ENCODE measurements at regions not wholly inside any gene's neighbourhood (a gene's known extent, or its start where the extent isn't known, plus 50 kb on each side); places are given as distances from the start of the nearest gene placed in this dataset.

GRCh38 chr3:107235193-107235927 lies 141.9 kb upstream of the CCDC54 start:
- Histone ChIP-seq H3K79me2 (ENCODE audit: insufficient read depth, low read length) (no peaks in the 10 kb centered on the region), H3F3A (ENCODE audit: low read depth) (no peaks in the 10 kb centered on the region), H3K9me3 (ENCODE audit: insufficient read depth, low read depth, low read length) (no peaks in the 10 kb centered on the region), H3K9ac (ENCODE audit: low read depth, low read length, poor library complexity, severe bottlenecking) (no peak overlapping the region), H3K4me1 (ENCODE audit: insufficient read depth, low read length, poor library complexity, severe bottlenecking) (peaks cover 11% of the 10 kb centered on the region), H2AFZ (ENCODE audit: low read length) (no peak overlapping the region), H4K20me1 (ENCODE audit: insufficient read depth, low read length, poor library complexity, severe bottlenecking) (no peaks in the 10 kb centered on the region), H3K4me2 (ENCODE audit: low read depth, low read length, poor library complexity, severe bottlenecking) (peak overlapping the region; percentile 28), H3K36me3 (ENCODE audit: insufficient read depth, low read length) (no peaks in the 10 kb centered on the region), H3K9me2 (replicated peaks; ENCODE audit: low read depth, low read length) (no peaks in the 10 kb centered on the region), H3K4me3 (ENCODE audit: low read length, poor library complexity, severe bottlenecking) (peak overlapping the region; percentile 14), H3K27me3 (ENCODE audit: insufficient read depth, low read length, poor library complexity, severe bottlenecking) (no peaks in the 10 kb centered on the region)
- no peak for TF ChIP-seq EZH2phosphoT487 (IDR thresholded peaks at IDR 0.05; ENCODE audit: borderline replicate concordance)
- no peak for TF ChIP-seq CTCF (conservative IDR thresholded peaks at IDR 0.05; ENCODE audit: low read length)

GRCh38 chr3:107235928-107236315 lies 141.3 kb upstream of the CCDC54 start:
- H3K9ac ChIP-seq (ENCODE audit: low read depth, low read length, poor library complexity, severe bottlenecking) = no peak overlapping the region
- peaks cover 15% of the 10 kb centered on the region for H3K4me1 ChIP-seq (ENCODE audit: insufficient read depth, low read length, poor library complexity, severe bottlenecking)
- no peaks in the 10 kb centered on the region for H3K9me2 ChIP-seq (replicated peaks; ENCODE audit: low read depth, low read length)
- H3F3A ChIP-seq (ENCODE audit: low read depth) = no peaks in the 10 kb centered on the region
- H3K27me3 ChIP-seq (ENCODE audit: insufficient read depth, low read length, poor library complexity, severe bottlenecking) = no peaks in the 10 kb centered on the region
- no peaks in the 10 kb centered on the region for H4K20me1 ChIP-seq (ENCODE audit: insufficient read depth, low read length, poor library complexity, severe bottlenecking)
- no peaks in the 10 kb centered on the region for H3K9me3 ChIP-seq (ENCODE audit: insufficient read depth, low read depth, low read length)
- H3K36me3 ChIP-seq (ENCODE audit: insufficient read depth, low read length) = no peaks in the 10 kb centered on the region
- H2AFZ ChIP-seq (ENCODE audit: low read length) = peak overlapping the region; percentile 68
- H3K4me2 ChIP-seq (ENCODE audit: low read depth, low read length, poor library complexity, severe bottlenecking) = peak overlapping the region; percentile 28
- no peak for TF ChIP-seq EZH2phosphoT487 (IDR thresholded peaks at IDR 0.05; ENCODE audit: borderline replicate concordance)
- peak; percentile 99 for TF ChIP-seq CTCF (conservative IDR thresholded peaks at IDR 0.05; ENCODE audit: low read length)
- peak overlapping the region; percentile 45 for H3K4me3 ChIP-seq (ENCODE audit: low read length, poor library complexity, severe bottlenecking)
- H3K79me2 ChIP-seq (ENCODE audit: insufficient read depth, low read length) = peaks cover 3% of the 10 kb centered on the region; the same call in 1 of the 2 replicates

- Histone ChIP-seq H2AFZ (ENCODE audit: low read length) (no peak overlapping the region; the same call in 1 of the 2 replicates), H3K9ac (ENCODE audit: low read depth, low read length, poor library complexity, severe bottlenecking) (no peak overlapping the region), H3K36me3 (ENCODE audit: insufficient read depth, low read length) (no peaks in the 10 kb centered on the region), H4K20me1 (ENCODE audit: insufficient read depth, low read length, poor library complexity, severe bottlenecking) (no peaks in the 10 kb centered on the region), H3K79me2 (ENCODE audit: insufficient read depth, low read length) (peaks cover 6% of the 10 kb centered on the region; the same call in 1 of the 2 replicates), H3F3A (ENCODE audit: low read depth) (no peaks in the 10 kb centered on the region), H3K27me3 (ENCODE audit: insufficient read depth, low read length, poor library complexity, severe bottlenecking) (no peaks in the 10 kb centered on the region), H3K9me2 (replicated peaks; ENCODE audit: low read depth, low read length) (no peaks in the 10 kb centered on the region), H3K4me3 (ENCODE audit: low read length, poor library complexity, severe bottlenecking) (no peak overlapping the region), H3K4me1 (ENCODE audit: insufficient read depth, low read length, poor library complexity, severe bottlenecking) (peaks cover 16% of the 10 kb centered on the region), H3K9me3 (ENCODE audit: insufficient read depth, low read depth, low read length) (no peaks in the 10 kb centered on the region), H3K4me2 (ENCODE audit: low read depth, low read length, poor library complexity, severe bottlenecking) (no peak overlapping the region)
- TF ChIP-seq EZH2phosphoT487 (IDR thresholded peaks at IDR 0.05; ENCODE audit: borderline replicate concordance) (no peak), CTCF (conservative IDR thresholded peaks at IDR 0.05; ENCODE audit: low read length) (no peak)
These were observed 140.4 kb upstream of the CCDC54 start for GRCh38 chr3:107236655-107237337.
